GM21526 (cell line): ENCODE measurements at regions not wholly inside any gene's neighbourhood (a gene's known extent, or its start where the extent isn't known, plus 50 kb on each side); places are given as distances from the start of the nearest gene placed in this dataset.
"Not testable (repeated sequence)": the region's sequence is repeated elsewhere in the genome, so short reads cannot be mapped to it uniquely, and the experiment has no call there.

ENCODE experiments used
- ATAC-seq: cut with Tn5 transposase; IDR thresholded peaks from one replicate; pipeline ENCODE4 v1.9.1; 2021; ENCODE audit warnings: moderate library complexity; ENCODE audit not compliant: unreplicated experiment, low FRiP score

- no peak for ATAC-seq
Measured at GRCh38 chr5:125890511-125890931, 532.7 kb upstream of the GRAMD2B start.

GRCh38 chr5:125891061-125891725 is 532.0 kb upstream of the GRAMD2B start:
- no peak for ATAC-seq

- no peak for ATAC-seq
Measured at GRCh38 chr5:125894383-125894782, 528.8 kb upstream of the GRAMD2B start.

GRCh38 chr5:125896368-125896767 is 526.8 kb upstream of the GRAMD2B start:
- ATAC-seq: no peak

- no peak for ATAC-seq
Measured at GRCh38 chr5:125897089-125897488, 526.1 kb upstream of the GRAMD2B start.

- no peak for ATAC-seq
Measured at GRCh38 chr5:125898851-125899405, 524.3 kb upstream of the GRAMD2B start.

- no peak for ATAC-seq
Measured at GRCh38 chr5:125912028-125912427, 511.2 kb upstream of the GRAMD2B start.

GRCh38 chr5:125913200-125913599 is 510.0 kb upstream of the GRAMD2B start:
- ATAC-seq: no peak

- no peak for ATAC-seq
Measured at GRCh38 chr5:125914471-125914870, 508.7 kb upstream of the GRAMD2B start.

GRCh38 chr5:125923958-125924357 is 499.3 kb upstream of the GRAMD2B start:
- not testable (repeated sequence) for ATAC-seq

GRCh38 chr5:125926172-125926571 is 497.0 kb upstream of the GRAMD2B start:
- ATAC-seq: no peak

GRCh38 chr5:125928663-125929062 is 494.5 kb upstream of the GRAMD2B start:
- no peak for ATAC-seq

GRCh38 chr5:125950012-125950615 is 473.1 kb upstream of the GRAMD2B start:
- ATAC-seq: no peak

- ATAC-seq: peak; percentile 100
Measured at GRCh38 chr5:125961150-125961549, 462.1 kb upstream of the GRAMD2B start.

- ATAC-seq: no peak
Measured at GRCh38 chr5:125965577-125965976, 457.6 kb upstream of the GRAMD2B start.

- ATAC-seq: no peak
Measured at GRCh38 chr5:125967576-125967975, 455.6 kb upstream of the GRAMD2B start.

GRCh38 chr5:125969011-125969813 is 454.0 kb upstream of the GRAMD2B start:
- ATAC-seq: no peak

GRCh38 chr5:125969814-125970171 is 453.4 kb upstream of the GRAMD2B start:
- no peak for ATAC-seq

GRCh38 chr5:125970631-125971307 is 452.4 kb upstream of the GRAMD2B start:
- no peak for ATAC-seq

- no peak for ATAC-seq
Measured at GRCh38 chr5:125972706-125973105, 450.5 kb upstream of the GRAMD2B start.

GRCh38 chr5:125974679-125975078 is 448.5 kb upstream of the GRAMD2B start:
- ATAC-seq: no peak
